Skeletal muscle satellite cell (primary cell): ENCODE measurements at regions not wholly inside any gene's neighbourhood (a gene's known extent, or its start where the extent isn't known, plus 50 kb on each side); places are given as distances from the start of the nearest gene placed in this dataset.

Experiments
- H3K27me3 ChIP-seq: 2 replicates; pipeline ENCODE4 v1.7.0; 2013; ENCODE audit warnings: low read length; ENCODE audit not compliant: control insufficient read depth, insufficient read depth
- H3K36me3 ChIP-seq: 2 replicates; pipeline ENCODE4 v1.7.0; 2013; ENCODE audit warnings: mild to moderate bottlenecking, control low read depth, low read length; ENCODE audit not compliant: insufficient read depth
- H3K4me1 ChIP-seq: 2 replicates; pipeline ENCODE4 v1.7.0; 2013; ENCODE audit warnings: low read length; ENCODE audit not compliant: control insufficient read depth, insufficient read depth
- H3K4me2 ChIP-seq: 2 replicates; pipeline ENCODE4 v1.7.0; 2013; ENCODE audit warnings: mild to moderate bottlenecking, low read length
- H3K4me3 ChIP-seq: 2 replicates; pipeline ENCODE4 v1.7.0; 2013; ENCODE audit warnings: low read length
- H3K9ac ChIP-seq: 2 replicates; pipeline ENCODE4 v1.7.0; 2013; ENCODE audit warnings: mild to moderate bottlenecking, low read depth, low read length, moderate library complexity
- H3K9me3 ChIP-seq: replicated peaks from 2 replicates; pipeline ENCODE4 v1.7.0; 2013; ENCODE audit warnings: mild to moderate bottlenecking, control low read depth, low read length

GRCh38 chr22:48093981-48094380, 1331.5 kb downstream of the TBC1D22A start:
- H3K4me3 ChIP-seq, result no peak overlapping the region
- H3K4me1 ChIP-seq, result no peaks in the 10 kb centered on the region
- H3K9me3 ChIP-seq, result peaks cover 9% of the 10 kb centered on the region
- no peak overlapping the region for H3K9ac ChIP-seq
- no peak overlapping the region for H3K4me2 ChIP-seq
- no peaks in the 10 kb centered on the region for H3K36me3 ChIP-seq
- H3K27me3 ChIP-seq, result no peaks in the 10 kb centered on the region

GRCh38 chr22:48092866-48093265, 1330.4 kb downstream of the TBC1D22A start:
- no peaks in the 10 kb centered on the region for H3K4me1 ChIP-seq
- peaks cover 9% of the 10 kb centered on the region for H3K9me3 ChIP-seq
- H3K27me3 ChIP-seq, result no peaks in the 10 kb centered on the region
- no peaks in the 10 kb centered on the region for H3K36me3 ChIP-seq
- no peak overlapping the region for H3K4me3 ChIP-seq
- H3K4me2 ChIP-seq, result no peak overlapping the region
- H3K9ac ChIP-seq, result no peak overlapping the region

- no peaks in the 10 kb centered on the region for H3K36me3 ChIP-seq
- H3K4me1 ChIP-seq, result no peaks in the 10 kb centered on the region
Observed at GRCh38 chr22:48091656-48092223, 1329.3 kb downstream of the TBC1D22A start.

DNA sequence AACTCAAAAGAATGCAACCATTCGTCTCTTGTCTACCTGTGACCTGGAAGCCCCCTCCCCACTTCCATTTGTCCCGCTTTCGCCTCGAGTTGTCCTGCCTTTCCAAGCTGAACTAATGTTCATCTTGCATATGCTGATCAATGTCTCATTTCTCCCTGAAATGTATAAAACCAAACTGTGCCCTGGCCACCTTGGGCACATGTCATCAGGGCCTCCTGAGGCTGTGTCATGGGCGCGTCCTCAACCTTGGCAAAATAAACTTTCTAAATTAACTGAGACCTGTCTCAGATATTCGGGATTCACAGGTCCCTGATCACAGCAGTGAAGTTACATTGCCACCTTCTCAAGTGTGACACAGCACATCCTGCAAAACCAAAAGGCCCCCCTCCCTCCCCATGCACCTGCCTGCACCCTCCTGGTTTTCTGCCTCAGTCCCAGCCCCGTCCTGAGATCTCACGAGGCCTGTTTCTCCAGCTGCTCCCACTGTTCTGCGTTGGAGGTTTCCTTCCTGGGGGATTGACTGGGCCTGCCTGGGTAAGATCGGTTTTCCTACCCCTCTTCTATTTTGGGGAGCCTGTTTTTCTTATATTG, 1328.7 kb downstream of the TBC1D22A start:
- no peaks in the 10 kb centered on the region for H3K36me3 ChIP-seq
- H3K9ac ChIP-seq, result no peak overlapping the region
- no peaks in the 10 kb centered on the region for H3K4me1 ChIP-seq
- H3K9me3 ChIP-seq, result peaks cover 9% of the 10 kb centered on the region
- no peak overlapping the region for H3K4me3 ChIP-seq
- H3K4me2 ChIP-seq, result no peak overlapping the region
- H3K27me3 ChIP-seq, result no peaks in the 10 kb centered on the region

More at GRCh38 chr22:48091656-48092223, 1329.3 kb downstream of the TBC1D22A start:
- no peak overlapping the region for H3K4me3 ChIP-seq
- H3K27me3 ChIP-seq, result no peaks in the 10 kb centered on the region
- peaks cover 9% of the 10 kb centered on the region for H3K9me3 ChIP-seq
- H3K4me2 ChIP-seq, result no peak overlapping the region
- H3K9ac ChIP-seq, result no peak overlapping the region

DNA sequence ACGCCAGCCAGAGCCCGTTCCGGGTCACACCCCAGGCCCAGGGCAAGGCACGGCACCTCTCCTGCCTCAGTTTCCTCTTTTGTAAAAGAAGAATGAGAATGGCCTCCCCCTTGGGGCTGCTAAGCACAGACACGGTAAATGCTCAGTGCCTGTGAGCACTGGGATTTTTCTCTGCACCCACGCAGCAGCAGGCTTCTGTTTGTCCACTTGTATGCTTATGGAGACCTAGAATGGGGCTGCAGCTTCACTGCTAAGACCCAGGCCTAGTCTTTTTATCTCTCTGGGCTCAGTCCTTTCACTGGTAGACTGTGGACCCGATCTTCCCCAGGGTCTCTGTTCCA, 1327.9 kb downstream of the TBC1D22A start:
- Histone ChIP-seq H3K4me3 (no peak overlapping the region), H3K36me3 (no peaks in the 10 kb centered on the region), H3K27me3 (no peaks in the 10 kb centered on the region), H3K4me1 (no peaks in the 10 kb centered on the region), H3K9me3 (peaks cover 9% of the 10 kb centered on the region), H3K9ac (no peak overlapping the region), H3K4me2 (no peak overlapping the region)

DNA sequence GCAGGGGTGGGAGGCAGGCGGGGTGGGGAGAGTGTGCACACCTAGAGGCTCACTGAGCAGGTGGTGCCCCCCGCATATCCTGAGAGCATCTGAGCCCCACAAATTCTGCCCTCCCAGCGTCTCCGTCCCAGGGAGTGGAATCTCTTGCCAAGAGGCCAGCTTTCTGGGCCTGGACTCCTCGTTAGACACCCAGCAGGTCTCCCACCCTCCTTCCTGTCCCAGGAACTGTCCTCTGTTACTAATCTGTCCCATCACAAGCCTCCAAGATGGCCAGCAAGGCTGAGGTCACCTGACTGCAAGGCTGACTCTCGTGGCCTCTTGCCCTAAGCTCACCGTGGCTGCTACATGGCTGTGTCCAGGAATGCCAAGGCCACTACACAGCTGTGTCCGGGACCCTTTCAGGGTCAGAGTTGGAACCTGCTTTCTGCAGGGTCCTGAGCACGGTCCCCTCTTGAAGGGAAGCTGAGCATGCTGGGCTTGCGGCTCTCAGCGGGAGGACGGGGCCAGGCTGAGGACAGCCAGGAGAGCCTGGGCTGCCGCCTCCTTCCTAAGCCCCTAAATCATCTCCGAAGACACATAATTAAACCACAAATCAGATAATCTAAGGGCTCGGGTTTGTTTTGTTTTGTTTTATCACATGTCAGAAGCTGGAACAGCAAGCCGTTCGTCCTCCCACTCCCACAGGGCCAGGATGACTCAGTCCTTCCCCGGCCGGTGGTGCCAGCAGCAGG, 1327.3 kb downstream of the TBC1D22A start:
- Histone ChIP-seq H3K9me3 (peaks cover 6% of the 10 kb centered on the region), H3K36me3 (no peaks in the 10 kb centered on the region), H3K27me3 (no peaks in the 10 kb centered on the region), H3K4me2 (no peak overlapping the region), H3K4me3 (no peak overlapping the region), H3K4me1 (no peaks in the 10 kb centered on the region), H3K9ac (no peak overlapping the region)

DNA sequence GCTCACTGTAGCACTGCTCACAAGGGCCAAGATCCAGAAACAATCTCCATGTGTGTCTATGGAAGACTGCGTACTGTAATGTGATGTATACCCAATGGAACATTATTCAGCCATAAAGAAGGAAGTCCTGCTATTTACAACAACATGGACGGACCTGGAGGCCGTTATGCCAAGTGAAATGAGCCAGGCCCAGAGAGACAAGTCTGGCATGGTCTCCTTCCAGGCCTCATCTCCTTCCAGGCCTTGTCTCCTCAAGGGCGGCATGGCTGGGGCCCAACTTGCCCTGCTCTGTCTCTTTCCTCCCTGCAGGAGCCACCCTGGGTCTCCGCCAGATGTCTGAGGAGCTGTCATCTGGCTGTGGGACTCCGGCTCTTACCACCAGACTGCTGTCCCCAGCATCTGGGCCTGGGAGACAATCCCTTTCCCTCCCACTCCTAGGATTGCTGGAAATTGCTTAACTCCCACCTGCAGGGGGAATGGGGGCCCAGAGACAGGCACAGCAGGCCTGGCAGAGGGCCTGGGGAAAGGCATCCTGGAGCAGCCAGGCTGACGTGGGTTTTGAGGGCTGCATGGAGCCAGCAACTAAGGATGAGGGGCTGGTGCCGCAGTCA, 1326.6 kb downstream of the TBC1D22A start:
- Histone ChIP-seq H3K4me1 (no peaks in the 10 kb centered on the region), H3K4me2 (no peak overlapping the region), H3K4me3 (no peak overlapping the region), H3K9me3 (peaks cover 6% of the 10 kb centered on the region), H3K9ac (no peak overlapping the region), H3K27me3 (no peaks in the 10 kb centered on the region), H3K36me3 (no peaks in the 10 kb centered on the region)

- no peak overlapping the region for H3K4me2 ChIP-seq
- H3K36me3 ChIP-seq, result no peaks in the 10 kb centered on the region
- no peaks in the 10 kb centered on the region for H3K27me3 ChIP-seq
- no peak overlapping the region for H3K9ac ChIP-seq
- peaks cover 6% of the 10 kb centered on the region for H3K9me3 ChIP-seq
- H3K4me3 ChIP-seq, result no peak overlapping the region
- no peaks in the 10 kb centered on the region for H3K4me1 ChIP-seq
Observed at GRCh38 chr22:48088251-48088650, 1325.8 kb downstream of the TBC1D22A start.

GRCh38 chr22:48085901-48086645, 1323.6 kb downstream of the TBC1D22A start:
- H3K4me3 ChIP-seq, result no peak overlapping the region
- H3K27me3 ChIP-seq, result no peaks in the 10 kb centered on the region
- H3K36me3 ChIP-seq, result no peaks in the 10 kb centered on the region
- H3K9me3 ChIP-seq, result peaks cover 14% of the 10 kb centered on the region
- H3K4me1 ChIP-seq, result no peaks in the 10 kb centered on the region
- H3K4me2 ChIP-seq, result no peak overlapping the region
- no peak overlapping the region for H3K9ac ChIP-seq

GRCh38 chr22:48084729-48085050, 1322.2 kb downstream of the TBC1D22A start:
- H3K4me3 ChIP-seq, result no peak overlapping the region
- no peaks in the 10 kb centered on the region for H3K27me3 ChIP-seq
- H3K9ac ChIP-seq, result no peak overlapping the region
- no peaks in the 10 kb centered on the region for H3K4me1 ChIP-seq
- peaks cover 13% of the 10 kb centered on the region for H3K9me3 ChIP-seq
- H3K4me2 ChIP-seq, result no peak overlapping the region
- H3K36me3 ChIP-seq, result no peaks in the 10 kb centered on the region

GRCh38 chr22:48084041-48084728, 1321.7 kb downstream of the TBC1D22A start:
- Histone ChIP-seq H3K36me3 (no peaks in the 10 kb centered on the region), H3K9ac (no peak overlapping the region), H3K9me3 (peaks cover 11% of the 10 kb centered on the region), H3K4me2 (no peak overlapping the region), H3K4me3 (no peak overlapping the region), H3K27me3 (no peaks in the 10 kb centered on the region), H3K4me1 (no peaks in the 10 kb centered on the region)
